Neural cell (in vitro differentiated cells): ENCODE measurements at regions not wholly inside any gene's neighbourhood (a gene's known extent, or its start where the extent isn't known, plus 50 kb on each side); places are given as distances from the start of the nearest gene placed in this dataset.
"Not testable (repeated sequence)": the region's sequence is repeated elsewhere in the genome, so short reads cannot be mapped to it uniquely, and the experiment has no call there.

ENCODE experiments used
- POLR2AphosphoS5 ChIP-seq: IDR thresholded peaks from 2 replicates; pipeline ENCODE4 v1.6.1; 2012
- REST ChIP-seq: IDR thresholded peaks from 2 replicates; pipeline ENCODE4 v1.6.1; 2012; ENCODE audit warnings: borderline replicate concordance
- TF ChIP-seq, protein P1 (sequence below): fragments of 450-650 bp; IDR thresholded peaks from 2 replicates; pipeline ENCODE4 v1.5.1; 2014; ENCODE audit warnings: antibody characterized with exemption, mild to moderate bottlenecking, moderate library complexity; ENCODE audit not compliant: poor library complexity, severe bottlenecking

GRCh38 chr9:39496248-39496647, 140.8 kb downstream of the SPATA31A1 start:
- TF ChIP-seq, protein P1, sequence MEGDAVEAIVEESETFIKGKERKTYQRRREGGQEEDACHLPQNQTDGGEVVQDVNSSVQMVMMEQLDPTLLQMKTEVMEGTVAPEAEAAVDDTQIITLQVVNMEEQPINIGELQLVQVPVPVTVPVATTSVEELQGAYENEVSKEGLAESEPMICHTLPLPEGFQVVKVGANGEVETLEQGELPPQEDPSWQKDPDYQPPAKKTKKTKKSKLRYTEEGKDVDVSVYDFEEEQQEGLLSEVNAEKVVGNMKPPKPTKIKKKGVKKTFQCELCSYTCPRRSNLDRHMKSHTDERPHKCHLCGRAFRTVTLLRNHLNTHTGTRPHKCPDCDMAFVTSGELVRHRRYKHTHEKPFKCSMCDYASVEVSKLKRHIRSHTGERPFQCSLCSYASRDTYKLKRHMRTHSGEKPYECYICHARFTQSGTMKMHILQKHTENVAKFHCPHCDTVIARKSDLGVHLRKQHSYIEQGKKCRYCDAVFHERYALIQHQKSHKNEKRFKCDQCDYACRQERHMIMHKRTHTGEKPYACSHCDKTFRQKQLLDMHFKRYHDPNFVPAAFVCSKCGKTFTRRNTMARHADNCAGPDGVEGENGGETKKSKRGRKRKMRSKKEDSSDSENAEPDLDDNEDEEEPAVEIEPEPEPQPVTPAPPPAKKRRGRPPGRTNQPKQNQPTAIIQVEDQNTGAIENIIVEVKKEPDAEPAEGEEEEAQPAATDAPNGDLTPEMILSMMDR: not testable (repeated sequence)
- TF ChIP-seq POLR2AphosphoS5, REST: not testable (repeated sequence)
